IgD-negative memory B cell (primary cell): ENCODE measurements at regions not wholly inside any gene's neighbourhood (a gene's known extent, or its start where the extent isn't known, plus 50 kb on each side); places are given as distances from the start of the nearest gene placed in this dataset.
"Not testable (repeated sequence)": the region's sequence is repeated elsewhere in the genome, so short reads cannot be mapped to it uniquely, and the experiment has no call there.

Experiments used
- H3K27ac Mint-ChIP-seq, 3 donors: one replicate each; pipeline ENCODE4 v1.8.0; 2020 to 2022; ENCODE audit warnings: mild to moderate bottlenecking in 3 of 3, mixed read lengths in 3 of 3, moderate library complexity in 1 of 3
- H3K27me3 Mint-ChIP-seq: one replicate; pipeline ENCODE4 v1.8.0; 2021; ENCODE audit warnings: mixed read lengths
- H3K36me3 Mint-ChIP-seq: one replicate; pipeline ENCODE4 v1.8.0; 2020; ENCODE audit warnings: mild to moderate bottlenecking, mixed read lengths
- H3K4me1 Mint-ChIP-seq, 3 donors: one replicate each; pipeline ENCODE4 v1.8.0; 2020 to 2022; ENCODE audit warnings: mixed read lengths in 3 of 3, mild to moderate bottlenecking in 1 of 3
- H3K4me3 Mint-ChIP-seq, 4 donors: one replicate each; pipeline ENCODE4 v1.8.0; 2020 to 2022; ENCODE audit warnings: mild to moderate bottlenecking in 4 of 4, mixed read lengths in 4 of 4, moderate library complexity in 3 of 4
- H3K9me3 Mint-ChIP-seq, 3 donors: one replicate each; pipeline ENCODE4 v1.8.0; 2020 to 2021; ENCODE audit warnings: mixed read lengths in 3 of 3, mild to moderate bottlenecking in 1 of 3

- no peaks in the 10 kb centered on the region for H3K4me1 Mint-ChIP-seq
- H3K27ac Mint-ChIP-seq = no peak overlapping the region
- H3K4me3 Mint-ChIP-seq = no peak overlapping the region
- H3K9me3 Mint-ChIP-seq = peaks cover 0 to 2% (median under 1%) of the 10 kb centered on the region in 3 donors
- no peaks in the 10 kb centered on the region for H3K36me3 Mint-ChIP-seq
- peaks cover 1% of the 10 kb centered on the region for H3K27me3 Mint-ChIP-seq
These were observed 225.3 kb downstream of the ADAMTS15 start for GRCh38 chr11:130673698-130674097.

- no peaks in the 10 kb centered on the region for H3K36me3 Mint-ChIP-seq
- peaks cover 0 to 11% (median 11%) of the 10 kb centered on the region in 3 donors for H3K9me3 Mint-ChIP-seq
- H3K27me3 Mint-ChIP-seq = peaks cover 1% of the 10 kb centered on the region
- H3K4me3 Mint-ChIP-seq = no peak overlapping the region
- no peak overlapping the region for H3K27ac Mint-ChIP-seq
- no peaks in the 10 kb centered on the region for H3K4me1 Mint-ChIP-seq
These were observed 226.4 kb downstream of the ADAMTS15 start for GRCh38 chr11:130674686-130675308.

- Mint-ChIP-seq H3K4me1 (no peaks in the 10 kb centered on the region), H3K27ac (no peak overlapping the region), H3K4me3 (no peak overlapping the region), H3K27me3 (peaks cover 1% of the 10 kb centered on the region), H3K36me3 (peaks cover 2% of the 10 kb centered on the region), H3K9me3 (peaks cover 0 to 13% (median 11%) of the 10 kb centered on the region in 3 donors)
These were observed 227.0 kb downstream of the ADAMTS15 start for GRCh38 chr11:130675371-130675821.

- Mint-ChIP-seq H3K36me3 (peaks cover 3% of the 10 kb centered on the region), H3K4me1 (no peaks in the 10 kb centered on the region), H3K27me3 (peaks cover 1% of the 10 kb centered on the region), H3K4me3 (no peak overlapping the region), H3K27ac (no peak overlapping the region), H3K9me3 (peaks cover 4 to 17% (median 13%) of the 10 kb centered on the region in 3 donors)
These were observed 227.5 kb downstream of the ADAMTS15 start for GRCh38 chr11:130675917-130676316.

- Mint-ChIP-seq H3K4me3 (no peak overlapping the region), H3K27me3 (no peaks in the 10 kb centered on the region), H3K36me3 (peaks cover 3% of the 10 kb centered on the region), H3K9me3 (peaks cover 8 to 27% (median 17%) of the 10 kb centered on the region in 3 donors), H3K4me1 (peaks cover 0 to under 1% (median 0%) of the 10 kb centered on the region in 3 donors), H3K27ac (no peak overlapping the region)
These were observed 229.2 kb downstream of the ADAMTS15 start for GRCh38 chr11:130677486-130678153.

- Mint-ChIP-seq H3K9me3 (peaks cover 8 to 31% (median 17%) of the 10 kb centered on the region in 3 donors), H3K36me3 (peaks cover 3% of the 10 kb centered on the region), H3K4me1 (peaks cover 0 to 3% (median 0%) of the 10 kb centered on the region in 3 donors), H3K27ac (no peak overlapping the region), H3K27me3 (no peaks in the 10 kb centered on the region), H3K4me3 (no peak overlapping the region)
These were observed 230.8 kb downstream of the ADAMTS15 start for GRCh38 chr11:130679247-130679646.

- not testable (repeated sequence) for H3K27me3 Mint-ChIP-seq, H3K36me3 Mint-ChIP-seq, H3K4me1 Mint-ChIP-seq, H3K27ac Mint-ChIP-seq, H3K4me3 Mint-ChIP-seq
- H3K9me3 Mint-ChIP-seq = peaks cover 8 to 31% (median 17%) of the 10 kb centered on the region in 3 donors
These were observed 233.8 kb downstream of the SNX19 start for GRCh38 chr11:130682471-130682870.

GRCh38 chr11:130689222-130689908 lies 226.9 kb downstream of the SNX19 start:
- Mint-ChIP-seq H3K27ac (no peak overlapping the region), H3K27me3 (peaks cover 3% of the 10 kb centered on the region), H3K4me1 (no peaks in the 10 kb centered on the region), H3K36me3 (no peaks in the 10 kb centered on the region), H3K9me3 (no peaks in the 10 kb centered on the region), H3K4me3 (no peak overlapping the region)

- no peak overlapping the region for H3K4me3 Mint-ChIP-seq
- no peaks in the 10 kb centered on the region for H3K9me3 Mint-ChIP-seq
- H3K36me3 Mint-ChIP-seq = no peaks in the 10 kb centered on the region
- H3K27me3 Mint-ChIP-seq = peaks cover 8% of the 10 kb centered on the region
- no peak overlapping the region for H3K27ac Mint-ChIP-seq
- no peaks in the 10 kb centered on the region for H3K4me1 Mint-ChIP-seq
These were observed 224.7 kb downstream of the SNX19 start for GRCh38 chr11:130691581-130691980.

- Mint-ChIP-seq H3K9me3 (no peaks in the 10 kb centered on the region), H3K27me3 (peaks cover 8% of the 10 kb centered on the region), H3K27ac (no peak overlapping the region), H3K4me3 (no peak overlapping the region), H3K4me1 (no peaks in the 10 kb centered on the region), H3K36me3 (no peaks in the 10 kb centered on the region)
These were observed 224.1 kb downstream of the SNX19 start for GRCh38 chr11:130692220-130692619.

- Mint-ChIP-seq H3K4me1 (no peaks in the 10 kb centered on the region), H3K36me3 (no peaks in the 10 kb centered on the region), H3K4me3 (no peak overlapping the region), H3K9me3 (no peaks in the 10 kb centered on the region), H3K27me3 (peaks cover 7% of the 10 kb centered on the region), H3K27ac (no peak overlapping the region)
These were observed 222.7 kb downstream of the SNX19 start for GRCh38 chr11:130693543-130693942.

GRCh38 chr11:130694488-130695045 lies 221.7 kb downstream of the SNX19 start:
- no peaks in the 10 kb centered on the region for H3K9me3 Mint-ChIP-seq
- no peak overlapping the region for H3K4me3 Mint-ChIP-seq
- no peak overlapping the region for H3K27ac Mint-ChIP-seq
- no peaks in the 10 kb centered on the region for H3K4me1 Mint-ChIP-seq
- H3K27me3 Mint-ChIP-seq = peaks cover 7% of the 10 kb centered on the region
- no peaks in the 10 kb centered on the region for H3K36me3 Mint-ChIP-seq

GRCh38 chr11:130698174-130698573 lies 218.1 kb downstream of the SNX19 start:
- no peak overlapping the region for H3K4me3 Mint-ChIP-seq
- no peak overlapping the region for H3K27ac Mint-ChIP-seq
- H3K4me1 Mint-ChIP-seq = no peaks in the 10 kb centered on the region
- H3K27me3 Mint-ChIP-seq = peaks cover 7% of the 10 kb centered on the region
- H3K36me3 Mint-ChIP-seq = no peaks in the 10 kb centered on the region
- no peaks in the 10 kb centered on the region for H3K9me3 Mint-ChIP-seq

GRCh38 chr11:130699561-130699960 lies 216.7 kb downstream of the SNX19 start:
- no peaks in the 10 kb centered on the region for H3K36me3 Mint-ChIP-seq
- no peak overlapping the region for H3K27ac Mint-ChIP-seq
- H3K27me3 Mint-ChIP-seq = peaks cover 4% of the 10 kb centered on the region
- no peaks in the 10 kb centered on the region for H3K4me1 Mint-ChIP-seq
- H3K4me3 Mint-ChIP-seq = no peak overlapping the region
- peaks cover 0 to 2% (median 0%) of the 10 kb centered on the region in 3 donors for H3K9me3 Mint-ChIP-seq

GRCh38 chr11:130700092-130700491 lies 216.2 kb downstream of the SNX19 start:
- no peak overlapping the region for H3K27ac Mint-ChIP-seq
- H3K27me3 Mint-ChIP-seq = peaks cover 3% of the 10 kb centered on the region
- peaks cover 0 to 2% (median 0%) of the 10 kb centered on the region in 3 donors for H3K9me3 Mint-ChIP-seq
- no peaks in the 10 kb centered on the region for H3K4me1 Mint-ChIP-seq
- H3K4me3 Mint-ChIP-seq = no peak overlapping the region
- H3K36me3 Mint-ChIP-seq = no peaks in the 10 kb centered on the region
